ENCODE measurements at regions not wholly inside any gene's neighbourhood (a gene's known extent, or its start where the extent isn't known, plus 50 kb on each side); places are given as distances from the start of the nearest gene placed in this dataset.
"Not testable (repeated sequence)": the region's sequence is repeated elsewhere in the genome, so short reads cannot be mapped to it uniquely, and the experiment has no call there.

DNA sequence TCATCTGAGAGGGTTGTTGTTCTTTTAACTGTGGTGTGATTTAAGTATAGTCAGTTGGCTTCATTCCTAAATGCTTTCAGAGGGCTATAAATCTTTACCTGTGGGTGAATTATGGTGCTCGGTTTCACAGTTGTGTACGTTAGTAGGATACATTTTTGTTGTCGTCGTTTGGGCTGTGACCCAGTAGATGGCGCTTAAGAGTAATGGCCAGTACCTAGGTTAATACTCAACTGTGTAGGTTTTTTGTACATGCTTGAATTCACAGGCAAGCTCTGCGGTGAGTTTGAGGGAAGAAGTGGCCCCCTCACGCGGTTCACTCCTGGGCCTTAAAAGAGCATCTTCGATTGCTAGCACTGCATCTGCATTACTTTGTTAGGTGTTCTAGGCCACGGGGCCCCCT is 571.7 kb upstream of the TGIF2LX start:
- H3K27ac Mint-ChIP-seq; H3K4me1 ChIP-seq (ENCODE audit: insufficient read depth, low read length); POLR2A ChIA-PET; H3K36me3 ChIP-seq (ENCODE audit: insufficient read depth, low read length); H3K27me3 ChIP-seq (ENCODE audit: insufficient read depth, low read length, poor library complexity, severe bottlenecking); H3K4me1 Mint-ChIP-seq; H3K9me3 ChIP-seq (ENCODE audit: low read length); H3K4me3 Mint-ChIP-seq; H3K9me3 Mint-ChIP-seq; H3K36me3 Mint-ChIP-seq; H3K4me3 ChIP-seq (ENCODE audit: low read length); H3K27me3 Mint-ChIP-seq; DNase-seq; CTCF ChIA-PET; H3K27ac ChIP-seq (ENCODE audit: low read depth, low read length): not testable (repeated sequence)

DNA sequence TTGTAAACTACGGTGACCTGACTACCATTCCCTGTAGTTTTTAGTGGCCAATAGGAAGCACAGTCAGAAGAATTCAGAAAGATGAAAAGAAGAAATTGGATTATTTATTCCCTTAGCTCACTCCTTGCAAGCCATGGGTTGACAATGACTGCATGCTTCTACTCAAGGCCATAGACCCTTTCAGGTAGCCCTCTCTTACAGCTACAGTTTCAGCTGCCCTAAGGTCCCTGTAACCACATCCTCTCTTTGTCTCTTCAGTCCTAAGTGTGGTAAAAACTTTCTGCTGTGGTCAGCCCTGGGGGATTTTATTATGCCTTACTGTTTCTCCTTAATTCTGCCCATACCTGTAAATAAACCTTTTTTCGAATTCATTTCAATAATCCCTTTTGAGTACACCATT is 551.8 kb upstream of the TGIF2LX start:
- CTCF ChIA-PET, POLR2A ChIA-PET: not testable (repeated sequence)

DNA sequence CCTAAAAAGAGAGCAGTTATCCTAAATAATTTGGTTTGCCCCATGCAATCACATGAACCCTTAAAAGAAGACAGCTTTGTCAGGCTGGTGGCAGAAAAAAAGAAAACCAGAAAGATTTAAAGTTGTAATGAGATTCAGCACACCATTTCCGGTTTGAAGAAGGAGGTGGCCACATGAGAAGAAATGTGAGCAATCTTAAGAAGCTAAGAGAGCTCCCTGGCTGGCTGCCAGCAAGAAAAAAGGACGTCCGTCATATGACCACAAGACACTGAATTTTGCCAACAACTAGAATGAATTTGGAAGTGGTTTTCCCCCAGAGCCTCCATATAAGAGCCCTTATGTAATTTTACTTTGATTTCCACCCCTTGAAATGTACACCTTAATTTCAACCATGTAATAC is 528.7 kb upstream of the TGIF2LX start:
- H3K27me3 Mint-ChIP-seq; H3K27ac Mint-ChIP-seq; CTCF ChIA-PET; H3K36me3 Mint-ChIP-seq; H3K27me3 ChIP-seq (ENCODE audit: insufficient read depth, low read length, poor library complexity, severe bottlenecking); H3K36me3 ChIP-seq (ENCODE audit: insufficient read depth, low read length); H3K27ac ChIP-seq (ENCODE audit: low read depth, low read length); POLR2A ChIA-PET; H3K4me1 Mint-ChIP-seq; DNase-seq; H3K4me3 Mint-ChIP-seq; H3K4me3 ChIP-seq (ENCODE audit: low read length); H3K4me1 ChIP-seq (ENCODE audit: insufficient read depth, low read length); H3K9me3 ChIP-seq (ENCODE audit: low read length); H3K9me3 Mint-ChIP-seq: not testable (repeated sequence)

More for the DNA sequence above, 551.8 kb upstream of the TGIF2LX start:
- H3K36me3 ChIP-seq (ENCODE audit: insufficient read depth, low read length); DNase-seq; H3K4me3 Mint-ChIP-seq; H3K27ac ChIP-seq (ENCODE audit: low read depth, low read length); H3K27me3 ChIP-seq (ENCODE audit: insufficient read depth, low read length, poor library complexity, severe bottlenecking); H3K4me1 Mint-ChIP-seq; H3K4me1 ChIP-seq (ENCODE audit: insufficient read depth, low read length); H3K27ac Mint-ChIP-seq; H3K4me3 ChIP-seq (ENCODE audit: low read length); H3K36me3 Mint-ChIP-seq; H3K9me3 ChIP-seq (ENCODE audit: low read length); H3K9me3 Mint-ChIP-seq; H3K27me3 Mint-ChIP-seq: not testable (repeated sequence)

DNA sequence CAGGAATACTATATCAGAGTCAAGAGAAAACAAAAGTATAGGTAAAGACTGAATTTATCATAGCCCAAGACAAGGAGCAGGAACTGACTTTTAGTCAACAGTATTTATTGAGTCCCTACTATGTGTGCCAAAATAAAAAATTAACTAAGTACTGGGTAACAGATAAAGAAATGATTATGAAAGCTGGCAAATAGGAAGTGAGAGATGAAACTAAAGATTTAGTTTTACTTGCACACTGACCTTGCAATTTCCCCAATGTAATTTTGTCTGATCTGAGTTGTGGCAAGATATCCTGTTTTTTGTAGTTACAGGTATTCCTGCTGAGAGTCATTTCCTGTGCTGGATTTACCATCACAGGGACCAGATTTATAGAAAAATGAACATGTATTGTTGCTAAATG is 518.9 kb upstream of the TGIF2LX start:
- H3K27ac ChIP-seq (ENCODE audit: low read depth, low read length); CTCF ChIA-PET; H3K4me1 ChIP-seq (ENCODE audit: insufficient read depth, low read length); H3K9me3 Mint-ChIP-seq; DNase-seq; H3K4me3 Mint-ChIP-seq; H3K9me3 ChIP-seq (ENCODE audit: low read length); POLR2A ChIA-PET; H3K36me3 ChIP-seq (ENCODE audit: insufficient read depth, low read length); H3K36me3 Mint-ChIP-seq; H3K4me1 Mint-ChIP-seq; H3K27me3 ChIP-seq (ENCODE audit: insufficient read depth, low read length, poor library complexity, severe bottlenecking); H3K4me3 ChIP-seq (ENCODE audit: low read length); H3K27ac Mint-ChIP-seq; H3K27me3 Mint-ChIP-seq: not testable (repeated sequence)

DNA sequence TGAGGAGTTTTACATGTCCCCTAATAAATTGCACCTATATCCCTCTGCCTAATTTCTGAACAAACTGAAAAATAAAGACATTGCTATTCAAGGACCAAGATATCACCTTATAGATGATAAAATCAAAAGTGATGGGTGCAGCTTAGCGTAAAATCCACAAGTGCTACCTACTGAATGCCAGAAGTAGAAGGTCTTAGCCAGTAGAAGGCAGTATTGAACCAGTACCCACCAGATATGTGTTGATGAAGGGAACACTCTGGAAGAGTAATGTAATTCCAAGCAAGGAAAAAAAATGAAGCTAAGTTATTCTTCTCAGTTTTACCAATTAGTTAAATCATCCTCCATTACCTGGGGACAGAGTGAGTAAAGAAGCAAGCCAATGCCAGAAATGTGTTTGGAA is 516.6 kb upstream of the TGIF2LX start:
- H3K27ac Mint-ChIP-seq; H3K27me3 ChIP-seq (ENCODE audit: insufficient read depth, low read length, poor library complexity, severe bottlenecking); H3K4me1 Mint-ChIP-seq; H3K4me1 ChIP-seq (ENCODE audit: insufficient read depth, low read length); POLR2A ChIA-PET; H3K4me3 ChIP-seq (ENCODE audit: low read length); H3K27me3 Mint-ChIP-seq; CTCF ChIA-PET; H3K4me3 Mint-ChIP-seq; DNase-seq; H3K27ac ChIP-seq (ENCODE audit: low read depth, low read length); H3K9me3 Mint-ChIP-seq; H3K36me3 Mint-ChIP-seq; H3K36me3 ChIP-seq (ENCODE audit: insufficient read depth, low read length); H3K9me3 ChIP-seq (ENCODE audit: low read length): not testable (repeated sequence)

DNA sequence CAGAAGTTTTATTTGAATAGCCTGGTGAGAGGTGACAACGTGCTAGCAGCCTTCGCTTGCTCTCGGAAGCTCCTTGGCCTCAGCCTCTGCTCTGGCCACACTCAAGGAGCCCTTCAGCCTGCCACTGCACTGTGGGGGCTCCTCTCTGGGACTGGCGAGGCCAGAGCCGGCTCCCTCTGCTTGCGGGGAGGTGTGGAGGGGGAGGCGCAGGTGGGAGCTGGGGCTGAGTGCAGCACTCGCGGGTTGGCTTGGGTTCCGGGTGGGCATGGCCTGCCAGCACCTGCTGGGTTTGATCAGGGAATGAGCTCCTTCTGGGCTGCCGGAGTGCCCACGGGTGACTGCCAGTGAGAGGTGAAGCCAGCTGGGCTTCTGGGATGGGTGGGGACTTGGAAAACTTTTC is 504.8 kb upstream of the TGIF2LX start:
- not testable (repeated sequence) for H3K4me3 ChIP-seq (ENCODE audit: low read length); H3K27ac Mint-ChIP-seq; H3K27me3 Mint-ChIP-seq

DNA sequence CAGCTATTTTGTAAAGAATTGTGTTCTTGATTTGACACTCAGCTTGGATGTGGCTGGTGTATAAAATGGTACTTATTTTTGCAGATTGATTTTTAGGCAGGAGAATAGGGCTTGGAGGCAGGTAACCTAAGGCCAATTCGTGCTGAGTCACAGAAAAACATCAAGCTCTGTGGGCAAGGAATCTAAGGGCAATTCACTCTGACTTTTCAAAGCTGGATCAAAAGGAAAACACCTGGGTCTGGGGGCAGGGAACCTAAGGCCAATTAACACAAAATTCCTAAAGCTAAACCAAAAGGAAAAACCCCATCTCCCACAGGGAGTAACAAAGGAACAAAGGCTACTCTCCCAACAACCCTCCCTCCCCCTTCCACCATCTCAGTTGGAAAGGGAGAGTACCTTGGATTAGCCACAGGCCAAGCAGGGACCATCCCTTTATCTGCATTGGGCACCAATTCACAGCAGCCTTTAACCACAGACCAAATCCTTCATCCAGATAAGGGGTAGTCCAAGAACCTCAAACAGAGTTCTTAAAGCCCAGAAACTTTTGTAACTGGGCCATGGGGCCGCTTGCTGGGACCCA is 489.0 kb upstream of the TGIF2LX start:
- H3K4me1 Mint-ChIP-seq; H3K4me3 ChIP-seq (ENCODE audit: low read length); DNase-seq; H3K4me1 ChIP-seq (ENCODE audit: insufficient read depth, low read length); H3K36me3 ChIP-seq (ENCODE audit: insufficient read depth, low read length); POLR2A ChIA-PET; H3K27me3 ChIP-seq (ENCODE audit: insufficient read depth, low read length, poor library complexity, severe bottlenecking); CTCF ChIA-PET; H3K27me3 Mint-ChIP-seq; H3K27ac ChIP-seq (ENCODE audit: low read depth, low read length); H3K27ac Mint-ChIP-seq; H3K9me3 Mint-ChIP-seq; H3K9me3 ChIP-seq (ENCODE audit: low read length); H3K4me3 Mint-ChIP-seq; H3K36me3 Mint-ChIP-seq: not testable (repeated sequence)

More for the DNA sequence above, 504.8 kb upstream of the TGIF2LX start:
- POLR2A ChIA-PET; H3K9me3 Mint-ChIP-seq; H3K4me1 ChIP-seq (ENCODE audit: insufficient read depth, low read length); H3K4me1 Mint-ChIP-seq; H3K9me3 ChIP-seq (ENCODE audit: low read length); H3K27ac ChIP-seq (ENCODE audit: low read depth, low read length); H3K27me3 ChIP-seq (ENCODE audit: insufficient read depth, low read length, poor library complexity, severe bottlenecking); H3K36me3 Mint-ChIP-seq; H3K36me3 ChIP-seq (ENCODE audit: insufficient read depth, low read length); CTCF ChIA-PET; H3K4me3 Mint-ChIP-seq: not testable (repeated sequence)
- peak in 1 of 5 donors; percentile 27 for DNase-seq
